ENCODE measurements at regions not wholly inside any gene's neighbourhood (a gene's known extent, or its start where the extent isn't known, plus 50 kb on each side); places are given as distances from the start of the nearest gene placed in this dataset.

DNA sequence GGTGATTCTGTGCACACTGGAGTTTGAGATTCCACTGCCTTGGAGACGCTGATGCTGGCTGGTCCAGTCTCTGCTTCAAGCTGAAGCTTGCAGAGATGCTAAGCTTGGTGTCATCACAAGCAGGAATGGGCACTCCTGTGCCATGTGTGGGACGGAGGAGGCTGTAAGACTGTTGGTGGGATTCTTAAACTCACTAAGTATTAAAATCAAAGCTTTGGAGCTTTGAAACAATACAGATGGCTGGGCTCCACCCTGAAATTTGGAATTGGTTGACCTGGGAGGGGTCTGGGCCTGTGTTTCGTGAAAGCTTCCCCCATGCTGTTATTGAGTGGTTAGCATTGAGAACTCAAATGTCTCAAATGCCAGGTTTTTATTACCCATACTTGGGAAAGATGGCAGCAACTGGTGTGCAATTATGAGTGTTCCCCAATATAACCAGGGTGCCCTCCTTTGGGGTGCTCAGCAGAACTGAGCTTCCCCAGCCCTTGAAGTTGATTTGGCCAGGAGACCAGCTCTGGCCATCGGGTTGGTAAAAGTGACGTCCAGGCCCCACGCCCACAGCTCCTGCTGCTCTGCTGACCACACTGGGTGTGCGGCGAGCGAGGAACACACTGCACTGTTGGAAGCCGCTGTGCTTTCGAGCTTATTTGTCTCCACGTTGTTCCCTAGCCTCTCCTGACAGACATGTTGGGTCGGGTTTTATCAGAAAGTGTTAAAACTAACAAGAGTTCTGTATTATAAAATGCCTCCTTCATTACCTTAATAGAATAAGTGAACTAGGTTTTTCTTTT, 377.7 kb downstream of the GLRX3 start:
- no peak overlapping the region for H3K4me3 Mint-ChIP-seq
- H3K27ac ChIP-seq (ENCODE audit: insufficient read length, low read depth, low read length) = no peak overlapping the region
- no peaks in the 10 kb centered on the region for H3K36me3 Mint-ChIP-seq (ENCODE audit: insufficient read depth in 1 of 3, low read depth in 3 of 3)
- H4K91ac ChIP-seq (ENCODE audit: insufficient read length, low read depth, low read length) = no peak overlapping the region
- no CpG with 5 or more reads among the region's 13 CpGs for WGBS (ENCODE audit: extremely low coverage, insufficient read length, low lambda C conversion rate)
- no peaks in the 10 kb centered on the region for H3K4me1 ChIP-seq (ENCODE audit: insufficient read depth, low read length)
- H3K4ac ChIP-seq (ENCODE audit: low read depth, low read length) = no peak overlapping the region
- TF ChIP-seq CTCF (conservative IDR thresholded peaks at IDR 0.05) = no peak
- H3K79me2 ChIP-seq (ENCODE audit: insufficient read depth, low read length) = no peaks in the 10 kb centered on the region
- H2AFZ ChIP-seq (ENCODE audit: low read length) = no peak overlapping the region
- no peak for DNase-seq
- H2BK15ac ChIP-seq (ENCODE audit: low read depth, low read length) = no peak overlapping the region
- H3K23ac ChIP-seq (ENCODE audit: insufficient read length, low read depth, low read length) = no peak overlapping the region
- no peak overlapping the region for H2BK12ac ChIP-seq (ENCODE audit: insufficient read length, low read depth, low read length)
- H3T11ph ChIP-seq (ENCODE audit: low read length) = no peak overlapping the region
- no peaks in the 10 kb centered on the region for H3K79me1 ChIP-seq (ENCODE audit: insufficient read depth, low read depth, low read length, poor library complexity, severe bottlenecking)
- H4K8ac ChIP-seq (replicated peaks; ENCODE audit: insufficient read length, low read depth, low read length) = no peak overlapping the region
- peaks cover 5 to 6% of the 10 kb centered on the region in 2 experiments; a peak in 1 of 4 replicates for H3K4me1 Mint-ChIP-seq
- no peaks in the 10 kb centered on the region for H3K23me2 ChIP-seq (ENCODE audit: insufficient read length, low read depth, low read length, poor library complexity, severe bottlenecking)
- no peak overlapping the region for H3K14ac ChIP-seq (ENCODE audit: insufficient read depth, low read length)
- no peaks in the 10 kb centered on the region for H3K9me3 ChIP-seq (ENCODE audit: control insufficient read depth, low read depth, low read length)
- no peaks in the 10 kb centered on the region for H3K9me3 Mint-ChIP-seq
- no peaks in the 10 kb centered on the region for H3K27me3 ChIP-seq (ENCODE audit: insufficient read depth, low read length)
- H4K5ac ChIP-seq (ENCODE audit: insufficient read length, low read depth, low read length) = no peak overlapping the region
- no peak overlapping the region for H2BK5ac ChIP-seq (ENCODE audit: insufficient read length, low read length)
- no peak overlapping the region for H3K9ac ChIP-seq (ENCODE audit: extremely low read depth, insufficient read length, low read length)
- H3K4me2 ChIP-seq (ENCODE audit: insufficient read depth, insufficient read length, low read length) = no peak overlapping the region
- H3K18ac ChIP-seq (ENCODE audit: insufficient read length, low read depth, low read length) = no peak overlapping the region
- peaks cover 10% of the 10 kb centered on the region for H3K27me3 Mint-ChIP-seq (ENCODE audit: low read depth)
- no peaks in the 10 kb centered on the region for H4K20me1 ChIP-seq (ENCODE audit: control insufficient read depth, insufficient read depth, insufficient read length)
- no peak overlapping the region for H3K27ac Mint-ChIP-seq
- H2BK20ac ChIP-seq (ENCODE audit: low read depth, low read length, poor library complexity, severe bottlenecking) = no peak overlapping the region
- H2BK120ac ChIP-seq (ENCODE audit: low read depth, low read length, poor library complexity, severe bottlenecking) = no peak overlapping the region
- no peak overlapping the region for H2AK5ac ChIP-seq (ENCODE audit: insufficient read length, low read length)
- no peak overlapping the region for H3K56ac ChIP-seq (ENCODE audit: insufficient read length, low read depth, low read length)

Data from H9 (cell line).